ENCODE measurements at regions not wholly inside any gene's neighbourhood (a gene's known extent, or its start where the extent isn't known, plus 50 kb on each side); places are given as distances from the start of the nearest gene placed in this dataset.

- TF ChIP-seq CTCF (IDR thresholded peaks at IDR 0.05) (no peak), EP300 (IDR thresholded peaks at IDR 0.05) (no peak), POLR2A (IDR thresholded peaks at IDR 0.05) (no peak), POLR2AphosphoS5 (IDR thresholded peaks at IDR 0.05) (no peak)
These were observed 64.0 kb upstream of the ZEB2 start for GRCh38 chr2:144583741-144584453.

Measured in suprapubic skin (tissue), 4 donors.